ENCODE measurements at regions not wholly inside any gene's neighbourhood (a gene's known extent, or its start where the extent isn't known, plus 50 kb on each side); places are given as distances from the start of the nearest gene placed in this dataset.
"Not testable (repeated sequence)": the region's sequence is repeated elsewhere in the genome, so short reads cannot be mapped to it uniquely, and the experiment has no call there.

DNA sequence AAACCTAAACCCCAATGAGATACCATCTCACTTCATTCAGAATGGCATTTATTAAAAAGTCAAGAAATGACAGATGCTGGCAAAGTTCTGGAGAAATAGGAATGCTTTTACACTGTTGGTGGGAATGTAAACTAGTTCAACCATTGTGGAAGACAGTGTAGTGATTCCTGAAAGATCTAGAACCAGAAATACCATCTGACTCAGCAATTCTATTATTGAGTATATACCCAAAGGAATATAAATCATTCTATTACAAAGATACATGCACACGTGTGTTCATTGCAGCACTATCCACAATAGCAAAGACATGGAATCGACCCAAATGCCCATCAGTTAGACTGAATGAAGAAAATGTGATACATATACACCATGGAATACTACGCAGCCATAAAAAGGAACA, 109.6 kb upstream of the PRKG2 start:
- not testable (repeated sequence) for TF ChIP-seq CTCF (IDR thresholded peaks at IDR 0.05); MXI1 (IDR thresholded peaks at IDR 0.05; ENCODE audit: low read depth, low read length); JUND (IDR thresholded peaks at IDR 0.05); ZBTB33 (IDR thresholded peaks at IDR 0.05; ENCODE audit: borderline replicate concordance, low read depth); POLR2AphosphoS5 (IDR thresholded peaks at IDR 0.05; ENCODE audit: low read depth, low read length); SIN3A (IDR thresholded peaks at IDR 0.05; ENCODE audit: borderline replicate concordance, low read depth, low read length); RXRA (IDR thresholded peaks at IDR 0.05; ENCODE audit: borderline replicate concordance, low read depth); TEAD4 (IDR thresholded peaks at IDR 0.05; ENCODE audit: borderline replicate concordance, insufficient read depth); CHD2 (IDR thresholded peaks at IDR 0.05; ENCODE audit: low read length, partially characterized antibody); EZH2phosphoT487 (IDR thresholded peaks at IDR 0.05; ENCODE audit: borderline replicate concordance, low read depth); NRF1 (IDR thresholded peaks at IDR 0.05; ENCODE audit: low read depth, low read length); RAD21 (IDR thresholded peaks at IDR 0.05; ENCODE audit: low read length)
- TF ChIP-seq, protein P1, sequence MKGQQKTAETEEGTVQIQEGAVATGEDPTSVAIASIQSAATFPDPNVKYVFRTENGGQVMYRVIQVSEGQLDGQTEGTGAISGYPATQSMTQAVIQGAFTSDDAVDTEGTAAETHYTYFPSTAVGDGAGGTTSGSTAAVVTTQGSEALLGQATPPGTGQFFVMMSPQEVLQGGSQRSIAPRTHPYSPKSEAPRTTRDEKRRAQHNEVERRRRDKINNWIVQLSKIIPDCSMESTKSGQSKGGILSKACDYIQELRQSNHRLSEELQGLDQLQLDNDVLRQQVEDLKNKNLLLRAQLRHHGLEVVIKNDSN (IDR thresholded peaks at IDR 0.05; ENCODE audit: borderline replicate concordance, low read depth) = not testable (repeated sequence)
- TF ChIP-seq, protein P2, sequence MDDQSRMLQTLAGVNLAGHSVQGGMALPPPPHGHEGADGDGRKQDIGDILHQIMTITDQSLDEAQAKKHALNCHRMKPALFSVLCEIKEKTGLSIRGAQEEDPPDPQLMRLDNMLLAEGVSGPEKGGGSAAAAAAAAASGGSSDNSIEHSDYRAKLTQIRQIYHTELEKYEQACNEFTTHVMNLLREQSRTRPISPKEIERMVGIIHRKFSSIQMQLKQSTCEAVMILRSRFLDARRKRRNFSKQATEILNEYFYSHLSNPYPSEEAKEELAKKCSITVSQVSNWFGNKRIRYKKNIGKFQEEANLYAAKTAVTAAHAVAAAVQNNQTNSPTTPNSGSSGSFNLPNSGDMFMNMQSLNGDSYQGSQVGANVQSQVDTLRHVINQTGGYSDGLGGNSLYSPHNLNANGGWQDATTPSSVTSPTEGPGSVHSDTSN (IDR thresholded peaks at IDR 0.05) = not testable (repeated sequence)
